ENCODE measurements at regions not wholly inside any gene's neighbourhood (a gene's known extent, or its start where the extent isn't known, plus 50 kb on each side); places are given as distances from the start of the nearest gene placed in this dataset.
"Not testable (repeated sequence)": the region's sequence is repeated elsewhere in the genome, so short reads cannot be mapped to it uniquely, and the experiment has no call there.

GRCh38 chr2:181790716-181791649 is 100.5 kb upstream of the ITPRID2 start:
- DNase-seq (ENCODE audit: low read depth, low spot score): no peak

- DNase-seq (ENCODE audit: low read depth, low spot score): no peak
Measured at GRCh38 chr2:181792906-181793305, 98.6 kb upstream of the ITPRID2 start.

- DNase-seq (ENCODE audit: low read depth, low spot score): no peak
Measured at GRCh38 chr2:181798022-181798421, 93.5 kb upstream of the ITPRID2 start.

- not testable (repeated sequence) for DNase-seq (ENCODE audit: low read depth, low spot score)
Measured at GRCh38 chr2:181802300-181802699, 89.2 kb upstream of the ITPRID2 start.

GRCh38 chr2:181803903-181804799 is 87.4 kb upstream of the ITPRID2 start:
- DNase-seq (ENCODE audit: low read depth, low spot score): peak; percentile 71

GRCh38 chr2:181805228-181806038 is 86.1 kb upstream of the ITPRID2 start:
- DNase-seq (ENCODE audit: low read depth, low spot score): no peak

- no peak for DNase-seq (ENCODE audit: low read depth, low spot score)
Measured at GRCh38 chr2:181806039-181806392, 85.5 kb upstream of the ITPRID2 start.

GRCh38 chr2:181807526-181807925 is 84.0 kb upstream of the ITPRID2 start:
- no peak for DNase-seq (ENCODE audit: low read depth, low spot score)

GRCh38 chr2:181810823-181811695 is 80.5 kb upstream of the ITPRID2 start:
- DNase-seq (ENCODE audit: low read depth, low spot score): no peak

GRCh38 chr2:181812106-181812743 is 79.3 kb upstream of the ITPRID2 start:
- no peak for DNase-seq (ENCODE audit: low read depth, low spot score)

- DNase-seq (ENCODE audit: low read depth, low spot score): no peak
Measured at GRCh38 chr2:181814057-181814491, 77.5 kb upstream of the ITPRID2 start.

GRCh38 chr2:181817509-181817908 is 74.0 kb upstream of the ITPRID2 start:
- DNase-seq (ENCODE audit: low read depth, low spot score): no peak

- no peak for DNase-seq (ENCODE audit: low read depth, low spot score)
Measured at GRCh38 chr2:181818058-181818680, 73.4 kb upstream of the ITPRID2 start.

- no peak for DNase-seq (ENCODE audit: low read depth, low spot score)
Measured at GRCh38 chr2:181818840-181819239, 72.7 kb upstream of the ITPRID2 start.

GRCh38 chr2:181821049-181821448 is 70.5 kb upstream of the ITPRID2 start:
- DNase-seq (ENCODE audit: low read depth, low spot score): no peak

- no peak for DNase-seq (ENCODE audit: low read depth, low spot score)
Measured at GRCh38 chr2:181822097-181822496, 69.4 kb upstream of the ITPRID2 start.

- no peak for DNase-seq (ENCODE audit: low read depth, low spot score)
Measured at GRCh38 chr2:181823405-181823804, 68.1 kb upstream of the ITPRID2 start.

GRCh38 chr2:181828122-181828705 is 63.3 kb upstream of the ITPRID2 start:
- no peak for DNase-seq (ENCODE audit: low read depth, low spot score)

GRCh38 chr2:181829230-181829629 is 62.3 kb upstream of the ITPRID2 start:
- DNase-seq (ENCODE audit: low read depth, low spot score): no peak

Data from iPS DF 19.7 (cell line).